Pancreas (tissue), 10 donors: ENCODE measurements at regions not wholly inside any gene's neighbourhood (a gene's known extent, or its start where the extent isn't known, plus 50 kb on each side); places are given as distances from the start of the nearest gene placed in this dataset.

Source experiments
- ATAC-seq, 4 donors: fragments of 200-7000 bp; cut with Tn5 transposase; one replicate each; pipeline versions ENCODE4 v1.8.0 to v1.9.1; 2020; ENCODE audit warnings: mild to moderate bottlenecking in 4 of 4, moderate library complexity in 4 of 4
- DNase-seq, 6 donors: peaks; one replicate each; pipeline ENCODE4 v3.0.0-alpha.2; 2020
- FAIRE-seq: peaks from 2 replicates; lab custom pipeline; 2012; peaks lifted over from hg19 to GRCh38; lab: Jason Lieb, UNC
- H3K27ac ChIP-seq, 4 donors: fragments of 200-600 bp; sonication (generic); 1 replicate in 3 of 4; 2 replicates in 1 of 4; pipeline versions ENCODE4 v1.5.0 to v1.8.0; 2020
- H3K27me3 ChIP-seq, 4 donors: fragments of 200-600 bp; one replicate each; pipeline ENCODE4 v1.8.0; 2021
- H3K36me3 ChIP-seq, 3 donors: fragments of 200-600 bp; sonication (generic) in 1 of 3; one replicate each; pipeline versions ENCODE4 v1.5.0 to v1.8.0; 2020 to 2021
- H3K4me1 ChIP-seq, 3 donors: fragments of 200-600 bp; one replicate each; pipeline ENCODE4 v1.8.0; 2021
- H3K4me3 ChIP-seq, 4 donors: fragments of 200-600 bp; sonication (generic) in 2 of 4; one replicate each; pipeline versions ENCODE4 v1.5.0 to v1.8.0; 2020 to 2021
- H3K9me3 ChIP-seq, 4 donors: fragments of 200-600 bp; one replicate each; pipeline ENCODE4 v1.8.0; 2021
- WGBS, 2 donors: extraction: QIAGEN DNeasy Blood & Tissue Kit; methylation state at CpG; one replicate each; pipeline ENCODE4 v1.1.7; 2013; 5-methylcytosine and 5-hydroxymethylcytosine counted together
- intact Hi-C, 3 donors: fragments of 100-400 bp; cut with DNase I; formaldehyde crosslinking; loops; one replicate each; pipeline versions ENCODE4 v1.11.1 to v1.14.2; 2022
- TF ChIP-seq, protein P1 (sequence below), 4 donors: fragments of 200-600 bp; sonication (generic) in 3 of 4; IDR thresholded peaks; one replicate each; pipeline versions ENCODE4 v1.5.0 to v1.8.0; 2021; ENCODE audit warnings: antibody characterized with exemption in 4 of 4
- donor health status: healthy with polysubstance abuse.
- donor health status: DM: no; HTN: no; CAD: no; lungs with moderate emphysema.
- donor health status: DM: no; HTN: no; CAD: no.
- donor health status: control.
- donor health status: control.
- donor health status: Bipolar disorder and iron deficiency.
- donor health status: DM: yes; HTN: yes; CAD: no.
- donor health status: DM: no; HTN: no; CAD: no.
- donor health status: DM: no; HTN: no; CAD: no.
- donor health status: DM: yes; HTN: yes; CAD: no.

DNA sequence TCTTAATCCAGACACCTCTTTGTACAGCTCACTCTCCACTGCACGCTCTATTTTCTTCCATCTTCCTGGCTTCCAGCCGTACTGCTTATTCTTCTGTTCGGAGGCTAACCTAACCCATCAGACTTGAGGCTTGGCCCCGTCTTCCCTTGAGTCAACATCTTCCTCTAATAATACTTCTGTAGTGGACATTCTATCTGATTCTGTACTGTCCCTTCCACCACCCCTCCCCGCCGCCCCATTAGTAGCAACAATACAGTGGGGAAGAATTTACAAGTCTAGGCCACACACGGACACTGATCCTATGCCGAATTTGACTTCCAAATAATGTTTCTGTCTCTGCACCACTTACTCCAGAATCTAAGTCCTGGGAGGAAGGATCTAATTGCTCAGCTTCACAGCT lies 86.0 kb upstream of the TNRC6A start:
- no peak overlapping the region for H3K4me3 ChIP-seq
- H3K4me1 ChIP-seq, result peaks cover 0 to 4% (median 0%) of the 10 kb centered on the region in 3 donors
- no peaks in the 10 kb centered on the region for H3K9me3 ChIP-seq
- FAIRE-seq, result no peak
- ATAC-seq, result no peak
- H3K27me3 ChIP-seq, result no peaks in the 10 kb centered on the region
- H3K27ac ChIP-seq, result no peak overlapping the region
- TF ChIP-seq, protein P1, sequence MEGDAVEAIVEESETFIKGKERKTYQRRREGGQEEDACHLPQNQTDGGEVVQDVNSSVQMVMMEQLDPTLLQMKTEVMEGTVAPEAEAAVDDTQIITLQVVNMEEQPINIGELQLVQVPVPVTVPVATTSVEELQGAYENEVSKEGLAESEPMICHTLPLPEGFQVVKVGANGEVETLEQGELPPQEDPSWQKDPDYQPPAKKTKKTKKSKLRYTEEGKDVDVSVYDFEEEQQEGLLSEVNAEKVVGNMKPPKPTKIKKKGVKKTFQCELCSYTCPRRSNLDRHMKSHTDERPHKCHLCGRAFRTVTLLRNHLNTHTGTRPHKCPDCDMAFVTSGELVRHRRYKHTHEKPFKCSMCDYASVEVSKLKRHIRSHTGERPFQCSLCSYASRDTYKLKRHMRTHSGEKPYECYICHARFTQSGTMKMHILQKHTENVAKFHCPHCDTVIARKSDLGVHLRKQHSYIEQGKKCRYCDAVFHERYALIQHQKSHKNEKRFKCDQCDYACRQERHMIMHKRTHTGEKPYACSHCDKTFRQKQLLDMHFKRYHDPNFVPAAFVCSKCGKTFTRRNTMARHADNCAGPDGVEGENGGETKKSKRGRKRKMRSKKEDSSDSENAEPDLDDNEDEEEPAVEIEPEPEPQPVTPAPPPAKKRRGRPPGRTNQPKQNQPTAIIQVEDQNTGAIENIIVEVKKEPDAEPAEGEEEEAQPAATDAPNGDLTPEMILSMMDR (IDR thresholded peaks at IDR 0.05), result no peak
- H3K36me3 ChIP-seq, result no peaks in the 10 kb centered on the region
- WGBS, 2 donors, result 85 to 87% methylated on average over 8 of the region's 8 CpGs
- intact Hi-C loops, result no loop called here
- DNase-seq, result no peak

DNA sequence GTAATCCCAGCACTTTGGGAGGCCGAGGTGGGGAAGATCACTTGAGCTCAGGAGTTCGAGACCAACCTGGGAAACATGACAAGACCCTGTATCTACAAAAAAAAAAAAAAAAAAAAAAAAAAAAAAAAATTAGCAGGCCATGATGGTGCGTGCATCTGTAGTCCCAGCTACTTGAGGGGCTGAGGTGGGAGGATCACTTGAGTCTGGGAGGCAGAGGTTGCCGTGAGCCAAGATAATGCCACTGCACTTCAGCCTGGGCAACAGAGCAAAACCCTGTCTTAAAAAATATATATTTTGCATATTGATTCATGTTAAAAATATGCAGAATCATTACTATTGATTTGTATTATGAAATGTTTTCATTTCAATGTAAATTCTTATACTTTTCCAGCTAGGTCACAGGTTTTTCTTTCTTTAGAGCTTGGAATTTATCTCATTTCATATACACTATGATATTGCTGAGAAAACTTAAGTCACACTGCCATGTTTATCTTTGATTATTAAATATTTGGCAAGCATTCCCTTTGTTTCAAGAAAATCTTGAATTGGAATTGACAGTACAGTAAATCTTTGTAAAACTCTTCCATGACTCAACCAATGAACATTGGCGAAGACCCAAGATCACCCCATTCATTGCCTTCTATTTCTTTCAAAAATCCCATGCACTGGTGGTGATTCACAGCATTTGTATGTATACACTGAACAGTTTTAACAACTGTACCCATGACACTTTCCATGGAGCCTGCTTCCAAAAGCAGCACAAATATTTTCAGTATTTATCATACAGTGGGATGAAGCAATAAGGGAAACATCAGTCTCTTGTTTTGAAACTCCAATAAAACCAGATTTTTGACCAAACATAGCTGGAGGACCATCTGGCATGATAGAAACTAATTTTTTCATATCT lies 83.5 kb upstream of the TNRC6A start:
- peaks cover 0 to 4% (median 0%) of the 10 kb centered on the region in 3 donors for H3K4me1 ChIP-seq
- FAIRE-seq (peak; percentile 91), ATAC-seq (peak in 3 of 4 donors; percentile 32 to 71 (median 61)), DNase-seq (peak in 1 of 6 donors; percentile 10)
- no peak overlapping the region for H3K27ac ChIP-seq
- intact Hi-C loops, result no loop called here
- H3K4me3 ChIP-seq, result no peak overlapping the region
- TF ChIP-seq, protein P1 (IDR thresholded peaks at IDR 0.05), result no peak
- H3K27me3 ChIP-seq, result no peaks in the 10 kb centered on the region
- 79 to 90% methylated on average over 5 of the region's 5 CpGs for WGBS, 2 donors
- no peaks in the 10 kb centered on the region for H3K9me3 ChIP-seq
- H3K36me3 ChIP-seq, result no peaks in the 10 kb centered on the region

DNA sequence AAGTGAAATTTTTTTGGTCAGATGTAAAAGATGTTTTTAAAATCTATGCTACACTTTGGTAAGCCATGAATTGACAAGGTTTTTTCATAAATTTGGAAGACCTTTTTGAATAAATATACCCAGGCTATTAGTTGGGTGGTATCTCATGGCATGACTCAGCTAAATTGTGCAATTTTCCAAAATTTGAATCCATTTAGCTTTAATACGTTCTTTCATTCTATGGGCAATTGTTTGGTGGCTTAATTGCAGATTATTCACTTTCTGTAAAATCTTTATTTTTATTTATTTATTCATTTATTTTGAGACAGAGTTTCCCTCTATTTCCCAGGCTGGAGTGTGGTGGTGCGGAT lies 82.8 kb upstream of the TNRC6A start:
- WGBS, 2 donors, result 81 to 91% methylated on average over 2 of the region's 2 CpGs
- intact Hi-C loops, result no loop called here
- no peak for FAIRE-seq
- no peaks in the 10 kb centered on the region for H3K27me3 ChIP-seq
- peaks cover 0 to 4% (median 0%) of the 10 kb centered on the region in 3 donors for H3K4me1 ChIP-seq
- H3K9me3 ChIP-seq, result no peaks in the 10 kb centered on the region
- no peaks in the 10 kb centered on the region for H3K36me3 ChIP-seq
- H3K27ac ChIP-seq, result no peak overlapping the region
- no peak for ATAC-seq
- no peak overlapping the region for H3K4me3 ChIP-seq
- no peak for DNase-seq
- TF ChIP-seq, protein P1 (IDR thresholded peaks at IDR 0.05), result no peak

DNA sequence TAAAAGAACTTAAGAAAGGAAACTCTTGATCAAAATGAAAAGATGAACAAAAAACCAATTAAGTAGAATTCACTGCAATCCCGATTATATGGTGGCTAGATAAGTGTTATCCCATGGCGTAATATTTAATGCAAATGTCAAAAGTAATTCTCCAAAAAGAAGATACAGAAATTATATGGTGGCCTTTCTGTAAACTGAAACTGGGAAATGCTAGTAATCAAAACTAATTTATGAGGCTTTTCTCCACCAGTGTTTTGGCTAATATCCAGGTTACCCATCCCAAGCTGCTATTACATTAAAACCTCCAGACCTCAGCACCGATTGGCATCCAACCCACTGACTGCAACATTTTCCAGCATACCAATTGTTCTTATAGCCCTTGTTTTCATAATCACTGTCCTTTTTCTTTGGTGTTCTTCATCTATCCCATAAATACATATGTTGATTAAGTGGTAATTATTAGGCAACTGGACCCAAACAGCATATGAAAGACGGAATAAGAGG lies 77.2 kb upstream of the TNRC6A start:
- Histone ChIP-seq H3K36me3 (no peaks in the 10 kb centered on the region), H3K27ac (no peak overlapping the region), H3K9me3 (no peaks in the 10 kb centered on the region), H3K27me3 (no peaks in the 10 kb centered on the region), H3K4me3 (no peak overlapping the region), H3K4me1 (no peaks in the 10 kb centered on the region)
- WGBS, 2 donors, result 74 to 76% methylated on average over 4 of the region's 4 CpGs
- DNase-seq (no peak), ATAC-seq (no peak), FAIRE-seq (no peak)
- TF ChIP-seq, protein P1 (IDR thresholded peaks at IDR 0.05), result no peak
- intact Hi-C loops, result no loop called here

DNA sequence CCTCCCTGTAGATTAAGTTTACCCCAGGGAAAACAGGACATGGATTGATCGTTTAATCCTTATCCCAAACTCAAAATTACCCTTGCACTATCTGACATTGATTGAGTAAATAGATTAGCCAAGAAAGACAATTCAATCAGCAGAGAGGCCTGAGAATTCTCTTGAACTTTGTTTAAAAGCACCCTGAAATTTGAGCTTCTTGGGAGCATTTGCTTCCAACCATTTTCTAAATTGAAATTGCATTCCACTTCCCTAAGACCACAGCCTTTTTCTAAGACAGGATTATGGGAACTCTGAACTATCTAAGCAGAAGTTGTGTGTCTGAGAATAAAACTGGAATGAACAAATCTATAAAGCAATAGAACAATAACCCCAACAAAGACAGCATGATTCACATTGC lies 76.6 kb upstream of the TNRC6A start:
- DNase-seq (no peak), FAIRE-seq (no peak), ATAC-seq (no peak)
- 6 to 12% methylated on average over 1 of the region's 1 CpG for WGBS, 2 donors
- no peak overlapping the region for H3K27ac ChIP-seq
- H3K4me1 ChIP-seq, result no peaks in the 10 kb centered on the region
- TF ChIP-seq, protein P1 (IDR thresholded peaks at IDR 0.05), result no peak
- no peaks in the 10 kb centered on the region for H3K27me3 ChIP-seq
- intact Hi-C loops, result no loop called here
- H3K4me3 ChIP-seq, result no peak overlapping the region
- no peaks in the 10 kb centered on the region for H3K36me3 ChIP-seq
- H3K9me3 ChIP-seq, result no peaks in the 10 kb centered on the region
